ENCODE measurements at regions not wholly inside any gene's neighbourhood (a gene's known extent, or its start where the extent isn't known, plus 50 kb on each side); places are given as distances from the start of the nearest gene placed in this dataset.

- no peak for TF ChIP-seq CTCF (IDR thresholded peaks at IDR 0.05)
- TF ChIP-seq EP300 (IDR thresholded peaks at IDR 0.05), result no peak
- no peak for TF ChIP-seq POLR2A (IDR thresholded peaks at IDR 0.05)
Observed at GRCh38 chr6:95698271-95698670, 120.9 kb downstream of the MANEA start.
